Erythroblast (primary cell): ENCODE measurements at regions not wholly inside any gene's neighbourhood (a gene's known extent, or its start where the extent isn't known, plus 50 kb on each side); places are given as distances from the start of the nearest gene placed in this dataset.

Experiments used
- GATA1 ChIP-seq: IDR thresholded peaks from 2 replicates; pipeline ENCODE4 v1.6.1; 2011; ENCODE audit warnings: low read depth, mild to moderate bottlenecking, control low read depth, low read length, moderate library complexity
- POLR2A ChIP-seq: IDR thresholded peaks from 2 replicates; pipeline ENCODE4 v1.6.1; 2011; ENCODE audit warnings: mild to moderate bottlenecking, low read length

GRCh38 chr10:69723653-69724052 is 78.1 kb upstream of the COL13A1 start:
- TF ChIP-seq POLR2A (no peak), GATA1 (no peak)
